NCI-H82 treated with DMSO at 0.1 percent for 48 hours (cell line): ENCODE measurements at regions not wholly inside any gene's neighbourhood (a gene's known extent, or its start where the extent isn't known, plus 50 kb on each side); places are given as distances from the start of the nearest gene placed in this dataset.
"Not testable (repeated sequence)": the region's sequence is repeated elsewhere in the genome, so short reads cannot be mapped to it uniquely, and the experiment has no call there.

ENCODE experiments used
- DNase-seq: peaks from one replicate; lab custom pipeline; 2025; ENCODE audit not compliant: unreplicated experiment; lab: John Stamatoyannopoulos, UW

DNA sequence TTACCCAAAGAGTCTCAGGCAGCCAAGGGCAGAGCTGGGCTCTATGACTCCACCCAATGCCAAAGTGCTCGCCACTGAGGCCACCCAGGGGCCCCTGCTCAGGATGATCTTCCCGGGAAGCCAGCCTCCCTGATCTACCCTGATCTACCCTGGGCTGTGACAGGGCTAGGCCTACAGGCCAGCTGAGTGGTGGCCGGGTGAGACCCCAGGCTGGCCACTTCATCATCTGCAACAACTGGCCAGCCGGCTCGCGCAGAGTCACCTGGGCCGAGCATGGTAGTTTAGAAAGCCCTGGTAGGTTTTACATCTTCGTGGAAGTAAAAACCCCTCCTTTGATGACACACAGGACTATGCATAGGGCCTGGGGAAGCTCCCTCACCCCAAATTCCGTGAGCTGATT lies 276.3 kb downstream of the NDUFA10 start:
- DNase-seq, result no peak

GRCh38 chr2:239747771-239748170 lies 277.4 kb downstream of the NDUFA10 start:
- DNase-seq, result no peak

DNA sequence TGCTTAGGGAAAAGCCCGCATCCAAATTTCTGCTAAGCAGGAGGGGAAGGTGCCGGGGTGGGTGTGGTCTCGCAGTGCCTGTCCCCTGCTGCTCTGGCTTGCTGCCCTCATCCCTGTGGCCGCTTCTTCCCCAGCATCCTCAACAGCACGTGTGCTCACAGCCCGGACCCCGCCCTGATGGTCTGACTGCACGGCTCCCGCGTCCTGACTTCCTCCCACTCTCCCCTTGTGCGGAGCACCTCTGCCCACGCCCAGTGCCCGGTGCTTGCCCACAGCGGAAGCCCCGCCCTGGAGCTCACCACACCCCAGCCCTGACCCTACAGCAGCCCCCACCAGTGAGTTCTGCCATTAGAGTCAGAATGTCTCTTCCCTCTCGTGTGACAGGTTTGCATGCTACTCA lies 277.9 kb downstream of the NDUFA10 start:
- no peak for DNase-seq

DNA sequence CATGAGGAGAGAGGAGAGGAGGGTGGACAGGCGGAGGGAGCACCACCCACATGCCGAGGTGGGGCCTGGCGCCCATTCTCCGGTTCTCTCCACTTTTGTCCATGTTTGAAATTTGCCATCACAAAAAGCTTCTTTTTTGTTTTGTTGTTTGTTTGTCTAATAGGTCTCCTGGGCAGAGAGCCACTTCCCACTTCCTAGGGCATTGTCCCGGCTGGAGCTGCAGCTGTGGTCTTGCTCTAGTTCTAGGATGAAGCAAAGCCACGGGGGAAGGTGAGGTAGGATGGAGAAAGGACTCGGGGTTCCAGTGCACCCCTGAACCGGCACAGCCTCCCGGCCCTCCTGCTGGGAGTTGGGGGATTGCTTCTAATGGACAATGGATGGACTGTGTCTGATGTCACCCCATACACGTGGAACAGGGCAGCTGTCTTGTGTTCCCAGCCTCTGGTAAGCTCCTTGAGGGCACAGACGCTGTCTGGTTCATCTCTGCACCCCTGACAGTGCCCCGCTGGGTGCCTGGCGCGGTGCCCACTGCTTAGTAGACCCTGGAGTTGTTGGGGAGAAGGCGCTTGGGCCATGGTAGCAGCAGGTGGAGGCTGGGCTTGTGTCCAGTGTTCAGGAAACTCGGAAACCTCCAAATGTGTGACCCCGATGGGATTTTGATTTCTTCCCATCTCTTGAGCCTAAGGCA lies 278.4 kb downstream of the NDUFA10 start:
- DNase-seq, result no peak

- no peak for DNase-seq
Measured at GRCh38 chr2:239745386-239746227, 279.5 kb downstream of the NDUFA10 start.

DNA sequence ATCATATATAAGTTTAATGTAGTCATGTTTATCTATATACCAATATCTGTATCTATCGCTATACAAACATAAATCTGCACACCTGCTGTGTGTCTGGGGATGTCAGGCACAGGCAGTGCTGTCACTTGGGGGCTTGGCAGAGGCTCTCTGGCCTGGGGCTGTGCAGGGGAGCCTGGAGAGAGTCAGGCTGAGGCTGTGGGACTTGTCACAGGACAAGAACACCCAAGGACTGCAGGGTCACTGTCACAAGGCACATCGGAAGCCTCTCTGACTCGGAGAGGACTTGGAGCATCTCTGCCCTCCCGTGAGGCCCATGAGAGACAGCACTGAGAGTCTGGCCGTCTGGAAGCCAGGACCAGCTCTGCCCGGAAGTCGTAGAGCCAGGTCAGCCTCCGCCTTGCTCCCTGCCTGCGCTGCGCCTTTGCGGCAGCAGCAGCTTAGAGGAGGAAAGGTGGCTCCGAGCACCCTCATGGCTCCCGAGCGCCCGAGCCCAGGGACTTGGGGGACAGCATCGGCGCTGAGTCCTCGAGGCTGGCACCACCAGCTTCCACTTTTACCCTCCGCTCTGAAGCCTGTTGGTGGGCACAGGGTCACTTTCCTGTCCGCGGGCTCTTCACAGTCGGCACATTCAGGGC lies 280.3 kb downstream of the NDUFA10 start:
- DNase-seq, result no peak

GRCh38 chr2:239743206-239743605 lies 281.9 kb downstream of the NDUFA10 start:
- DNase-seq, result no peak

DNA sequence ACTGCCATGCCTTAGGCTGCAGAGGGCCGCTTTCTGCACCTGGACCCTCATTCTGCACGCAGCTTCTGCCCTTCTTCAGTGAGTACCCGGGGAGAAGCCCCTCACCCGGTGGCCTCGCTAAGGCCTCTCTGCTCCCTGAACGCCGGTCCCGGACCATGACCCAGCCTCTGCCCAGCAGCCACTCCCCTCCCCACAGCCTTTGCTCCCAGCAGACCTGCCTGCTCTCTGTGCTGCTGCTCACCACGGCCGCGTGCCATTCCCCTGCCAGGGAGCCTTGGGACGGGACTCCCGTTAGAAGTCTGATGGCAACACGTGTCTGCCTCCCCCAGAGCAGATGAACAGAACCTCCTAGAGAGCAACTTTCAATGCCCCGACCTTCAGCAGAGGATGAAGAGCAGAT lies 282.8 kb downstream of the NDUFA10 start:
- DNase-seq, result no peak

- DNase-seq, result no peak
Measured at GRCh38 chr2:239739206-239739605, 285.9 kb downstream of the NDUFA10 start.

DNA sequence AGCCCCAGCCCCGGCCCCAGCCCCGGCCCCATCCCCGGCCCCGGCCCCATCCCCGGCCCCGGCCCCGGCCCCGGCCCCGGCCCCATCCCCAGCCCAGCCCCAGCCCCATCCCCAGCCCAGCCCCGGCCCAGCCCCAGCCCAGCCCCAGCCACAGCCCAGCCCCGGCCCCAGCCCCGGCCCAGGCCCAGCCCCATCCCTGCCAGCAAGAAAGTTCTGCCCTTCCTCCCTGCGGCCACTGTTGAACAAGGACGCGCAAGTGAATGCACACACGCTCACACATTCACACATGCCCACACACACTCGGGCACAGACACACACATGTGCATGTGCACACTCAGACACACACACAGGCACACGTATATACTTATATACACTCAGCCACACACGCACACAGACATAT lies 287.0 kb downstream of the NDUFA10 start:
- no peak for DNase-seq

DNA sequence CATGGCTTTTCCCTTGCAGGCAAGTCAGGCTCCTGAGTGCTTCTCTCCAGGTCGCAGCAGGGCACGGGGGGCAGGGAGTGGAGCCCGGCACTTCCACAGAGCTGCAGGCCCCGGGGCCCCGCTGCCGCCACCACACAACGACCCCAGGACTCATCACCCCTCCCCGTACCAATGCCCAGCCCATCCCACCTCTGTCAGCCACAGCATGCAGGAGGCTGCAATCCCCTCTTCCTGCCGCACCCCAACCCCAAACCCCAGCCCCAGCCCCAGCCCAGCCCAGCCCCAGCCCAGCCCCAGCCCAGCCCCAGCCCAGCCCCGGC lies 288.0 kb downstream of the NDUFA10 start:
- DNase-seq, result no peak

- DNase-seq, result no peak
Measured at GRCh38 chr2:239736358-239737143, 288.6 kb downstream of the NDUFA10 start.

- no peak for DNase-seq
Measured at GRCh38 chr2:239735829-239736357, 289.2 kb downstream of the NDUFA10 start.

- no peak for DNase-seq
Measured at GRCh38 chr2:239735131-239735828, 289.9 kb downstream of the NDUFA10 start.

DNA sequence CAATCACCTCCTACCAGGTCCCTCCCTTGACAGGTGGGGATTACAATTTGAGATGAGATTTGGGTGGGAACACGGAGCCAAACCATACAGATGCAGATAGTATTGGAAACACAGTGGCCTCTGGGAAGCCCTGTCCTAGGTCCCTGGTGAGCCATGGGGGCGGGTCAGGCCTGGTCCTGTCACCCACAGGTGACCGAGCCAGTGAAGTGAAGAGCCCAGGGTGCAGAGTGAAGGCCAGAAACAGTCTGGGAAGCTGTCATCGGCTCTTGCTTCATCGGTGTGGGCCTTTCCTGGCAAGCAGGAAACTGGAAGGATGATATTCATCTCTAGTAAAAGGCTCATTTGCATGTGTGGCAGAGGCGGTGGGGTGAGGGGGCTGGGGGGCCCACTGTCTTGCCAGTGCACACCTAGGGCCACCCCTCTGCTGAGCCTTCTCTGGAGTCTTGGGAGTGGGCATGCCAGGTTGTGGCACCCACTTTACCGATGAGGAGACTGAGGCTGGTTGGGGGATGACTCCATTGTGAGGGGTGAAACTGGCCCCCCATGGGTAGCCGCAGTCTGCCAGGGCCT lies 290.6 kb downstream of the NDUFA10 start:
- no peak for DNase-seq

DNA sequence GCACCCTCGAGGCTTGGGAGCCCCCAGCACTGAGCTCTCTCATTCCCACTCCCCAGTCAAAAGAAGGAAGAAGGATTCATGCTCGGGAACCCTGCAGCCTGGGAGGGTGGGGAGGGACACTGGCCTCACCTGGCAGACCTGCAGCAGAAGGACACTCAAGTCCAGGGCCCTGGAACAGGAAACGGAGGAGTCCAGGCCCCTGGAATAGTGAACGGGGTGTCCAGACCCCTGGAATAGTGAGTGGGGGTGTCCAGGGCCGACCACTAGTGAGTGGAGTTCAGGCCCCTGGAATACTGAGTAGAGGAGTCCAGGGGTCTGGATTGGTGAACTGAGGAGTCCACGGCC lies 292.5 kb downstream of the NDUFA10 start:
- DNase-seq, result no peak

DNA sequence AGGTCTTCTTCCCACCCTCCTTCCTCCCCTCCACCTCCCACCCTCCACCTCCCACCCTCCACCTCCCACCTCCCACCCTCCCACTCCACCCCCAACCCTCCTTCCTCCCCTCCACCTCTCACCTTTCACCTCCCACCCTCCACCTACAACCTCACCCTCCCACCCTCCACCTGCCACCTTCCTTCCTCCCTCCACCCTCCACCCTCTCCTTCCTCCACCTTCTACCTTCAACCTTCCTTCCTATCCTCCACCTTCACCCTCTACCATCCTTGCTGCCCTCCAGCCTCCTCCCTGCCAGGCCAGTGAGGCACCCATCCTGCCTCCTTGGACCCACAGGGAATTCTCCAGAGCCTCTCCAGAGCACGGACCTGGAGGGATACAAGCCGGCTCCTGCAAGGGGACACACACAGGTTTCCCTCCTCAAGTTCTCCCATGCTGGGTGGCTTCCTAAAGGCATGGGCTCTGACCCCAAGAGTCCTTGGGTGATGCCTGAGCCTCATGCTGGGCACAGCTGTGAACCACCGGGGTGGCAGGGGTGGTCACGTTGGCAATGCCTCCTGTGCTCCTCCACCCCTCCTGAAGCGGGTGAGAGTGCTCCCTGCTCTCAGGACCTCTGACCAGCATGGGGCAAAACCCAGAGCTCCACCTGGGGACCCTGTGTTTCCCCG lies 293.0 kb downstream of the NDUFA10 start:
- no peak for DNase-seq

GRCh38 chr2:239731422-239731821 lies 293.7 kb downstream of the NDUFA10 start:
- DNase-seq, result no peak

GRCh38 chr2:239730897-239731296 lies 294.2 kb downstream of the NDUFA10 start:
- DNase-seq, result no peak

DNA sequence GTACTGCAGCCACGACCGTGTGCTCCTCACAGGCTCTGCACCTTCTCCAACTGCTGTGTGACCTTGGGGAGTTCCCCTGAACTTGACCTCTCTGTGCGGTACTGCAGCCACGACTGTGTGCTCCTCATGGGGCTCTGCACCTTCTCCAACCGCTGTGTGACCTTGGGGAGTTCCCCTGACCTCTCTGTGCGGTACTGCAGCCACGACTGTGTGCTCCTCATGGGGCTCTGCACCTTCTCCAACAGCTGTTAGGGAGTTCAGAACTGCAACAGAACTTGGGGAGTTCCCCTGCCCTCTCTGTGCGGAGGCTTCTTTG lies 294.6 kb downstream of the NDUFA10 start:
- DNase-seq, result not testable (repeated sequence)
